GM18873 (cell line): ENCODE measurements at regions not wholly inside any gene's neighbourhood (a gene's known extent, or its start where the extent isn't known, plus 50 kb on each side); places are given as distances from the start of the nearest gene placed in this dataset.

ENCODE experiments used
- ATAC-seq: cut with Tn5 transposase; IDR thresholded peaks from one replicate; pipeline ENCODE4 v1.9.1; 2021; ENCODE audit warnings: mild to moderate bottlenecking, moderate library complexity, moderate number of reproducible peaks; ENCODE audit not compliant: unreplicated experiment, low FRiP score

DNA sequence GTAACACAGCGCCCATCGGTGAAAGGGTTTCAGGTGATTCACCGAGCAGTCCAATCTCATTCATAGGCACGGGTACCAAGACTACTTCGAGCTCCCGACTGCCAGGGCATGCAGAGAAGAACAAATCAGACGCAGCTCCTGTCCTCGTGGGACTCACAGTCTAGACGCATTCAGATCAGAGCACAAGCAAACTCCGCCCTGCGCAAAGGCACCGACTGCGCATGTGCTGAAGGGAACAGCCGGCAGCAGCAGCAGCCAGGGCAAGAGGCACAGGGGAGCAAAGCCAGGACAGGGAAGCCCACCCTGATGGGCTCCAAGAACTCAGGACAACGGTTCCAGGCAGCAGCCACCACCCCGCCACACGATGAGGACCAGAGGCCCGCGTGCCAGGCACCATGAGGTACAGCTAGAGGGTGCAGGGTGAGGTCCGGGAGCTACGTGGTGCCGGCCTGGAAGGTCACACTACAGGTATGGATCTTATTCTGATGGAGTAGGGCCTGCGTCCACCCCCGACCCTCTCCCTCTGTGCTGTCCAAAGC is 315.7 kb downstream of the FOXL1 start:
- no peak for ATAC-seq

DNA sequence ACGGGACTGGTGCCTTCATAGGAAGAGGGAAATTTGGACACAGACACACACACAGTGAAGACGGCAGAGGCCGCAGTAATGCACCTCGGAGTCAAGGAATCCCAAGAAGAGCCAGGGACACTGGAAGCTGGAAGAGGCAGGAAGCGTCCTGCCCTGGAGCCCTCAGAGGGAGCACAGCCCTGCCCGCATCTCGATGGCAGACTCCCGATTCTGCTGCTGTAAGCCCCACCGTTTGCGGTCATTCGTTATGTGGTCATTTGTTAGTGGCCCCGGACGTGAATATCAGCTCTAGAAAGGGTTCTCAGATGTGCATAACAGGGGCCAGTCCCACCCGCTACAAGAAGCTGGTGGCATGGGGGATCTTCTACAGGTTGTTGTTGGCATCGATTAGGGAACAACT is 316.6 kb downstream of the FOXL1 start:
- ATAC-seq: no peak

DNA sequence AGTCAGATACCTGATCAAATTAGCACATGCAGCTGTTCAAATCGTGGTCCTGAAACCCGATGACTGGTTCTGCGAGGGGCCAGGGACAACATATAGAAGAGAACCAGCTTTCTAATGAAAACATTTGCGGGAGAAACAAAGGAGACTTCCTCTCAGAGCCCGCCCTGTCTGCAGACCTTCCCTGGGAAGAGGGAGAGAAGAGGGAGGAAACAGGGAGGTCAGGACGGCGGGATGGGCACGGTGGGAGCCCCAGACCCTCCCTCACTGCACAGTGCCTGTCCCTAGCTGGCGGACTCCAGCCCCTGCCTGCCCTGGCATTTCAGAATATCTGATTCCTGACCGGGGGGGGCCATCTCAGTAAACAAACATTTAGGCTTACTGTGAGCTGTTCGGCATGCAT is 317.3 kb downstream of the FOXL1 start:
- ATAC-seq: no peak

DNA sequence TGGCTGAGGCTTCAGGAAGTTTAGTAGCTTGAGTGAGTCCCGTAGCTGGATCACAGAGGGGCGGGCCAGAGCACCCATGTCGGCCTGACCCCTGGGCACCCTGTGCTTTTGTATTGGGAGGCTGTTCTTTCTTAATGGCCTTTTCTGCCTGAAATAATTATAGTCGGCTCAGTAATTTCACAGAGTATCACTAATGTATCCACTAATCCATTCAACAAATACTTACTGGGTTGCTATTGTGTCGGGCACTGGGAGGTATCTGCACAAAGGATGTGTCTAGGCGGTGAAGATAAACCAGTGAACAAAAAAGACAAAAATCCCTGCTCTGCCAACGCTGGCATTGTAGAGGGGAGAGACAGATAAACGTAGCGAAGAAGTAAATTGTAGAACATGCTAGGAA is 318.6 kb downstream of the FOXL1 start:
- no peak for ATAC-seq

DNA sequence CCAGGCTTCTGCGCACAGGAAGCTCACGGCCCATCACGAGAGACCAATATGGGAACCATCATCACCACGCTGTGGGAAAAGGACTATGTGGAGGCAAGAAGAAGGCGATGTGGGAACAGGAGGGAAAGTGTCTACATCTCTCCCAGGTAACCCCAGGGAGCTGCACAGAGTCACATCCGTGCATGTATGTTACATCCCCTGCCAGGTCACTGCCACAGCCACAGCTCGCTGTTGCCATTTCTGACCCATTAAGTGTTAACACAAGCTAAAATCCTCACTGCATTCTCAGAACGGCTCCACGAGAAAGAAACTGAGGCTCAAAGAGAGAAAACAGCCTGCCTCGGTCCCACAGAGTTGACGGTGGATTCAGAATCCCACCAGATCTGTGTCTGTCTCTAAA is 319.1 kb downstream of the FOXL1 start:
- ATAC-seq: no peak

DNA sequence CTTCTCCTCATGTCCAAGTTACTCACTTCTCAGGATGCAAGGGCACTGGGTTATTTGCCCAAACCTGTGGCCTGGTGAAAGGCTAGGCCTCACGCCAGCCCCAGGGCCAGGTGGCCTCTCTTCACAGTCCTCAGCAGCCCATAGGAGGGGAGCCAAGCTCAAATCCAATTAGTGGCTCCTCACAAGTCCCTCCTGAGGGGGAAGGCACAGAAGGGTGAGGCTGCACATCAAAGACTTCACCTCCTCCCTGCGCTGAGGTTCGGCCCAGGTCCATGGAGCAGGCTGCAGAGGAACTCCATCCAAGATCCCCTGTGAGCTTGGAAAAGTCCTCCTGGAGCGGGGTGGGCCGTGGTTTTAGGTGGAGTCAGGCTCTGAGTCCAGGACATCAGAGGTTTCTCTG is 320.0 kb downstream of the FOXL1 start:
- ATAC-seq: no peak

DNA sequence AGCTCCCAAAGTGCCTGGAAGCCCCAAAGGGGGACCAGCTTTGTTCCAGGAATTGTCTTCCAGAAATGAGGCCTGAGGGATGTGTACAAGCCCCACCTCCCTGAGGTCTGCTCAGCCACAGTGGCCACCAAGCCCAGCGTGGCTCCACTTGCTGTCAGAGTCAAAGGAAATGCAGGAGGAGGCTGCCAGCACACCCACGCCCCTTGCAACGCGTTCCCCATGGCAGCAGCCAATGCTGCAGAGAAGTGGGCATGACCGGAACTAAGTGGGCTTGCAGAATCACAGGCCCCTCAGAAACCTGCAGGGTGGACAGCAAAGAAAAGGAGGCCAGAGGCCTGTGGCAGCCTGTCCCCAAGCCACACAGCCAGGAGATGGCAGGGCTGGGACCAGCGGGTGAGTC is 320.8 kb downstream of the FOXL1 start:
- no peak for ATAC-seq

DNA sequence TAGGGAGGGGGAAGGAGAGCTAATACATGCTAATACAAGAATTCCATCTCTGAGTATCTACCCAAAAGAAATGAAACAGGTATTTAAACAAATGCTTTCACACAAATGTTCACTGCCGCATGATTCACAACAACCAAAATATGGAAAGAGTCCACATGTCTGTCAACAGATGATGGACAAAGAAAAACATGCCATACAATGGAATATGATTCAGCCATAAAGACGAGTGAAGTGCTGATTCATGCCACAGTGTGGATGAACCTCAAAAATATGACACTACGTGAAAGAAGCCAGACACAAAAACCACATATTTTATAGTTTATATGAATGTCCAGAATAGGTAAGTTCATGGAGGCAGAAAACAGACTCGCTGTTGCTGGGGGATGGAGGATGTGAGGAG is 321.4 kb downstream of the FOXL1 start:
- no peak for ATAC-seq

DNA sequence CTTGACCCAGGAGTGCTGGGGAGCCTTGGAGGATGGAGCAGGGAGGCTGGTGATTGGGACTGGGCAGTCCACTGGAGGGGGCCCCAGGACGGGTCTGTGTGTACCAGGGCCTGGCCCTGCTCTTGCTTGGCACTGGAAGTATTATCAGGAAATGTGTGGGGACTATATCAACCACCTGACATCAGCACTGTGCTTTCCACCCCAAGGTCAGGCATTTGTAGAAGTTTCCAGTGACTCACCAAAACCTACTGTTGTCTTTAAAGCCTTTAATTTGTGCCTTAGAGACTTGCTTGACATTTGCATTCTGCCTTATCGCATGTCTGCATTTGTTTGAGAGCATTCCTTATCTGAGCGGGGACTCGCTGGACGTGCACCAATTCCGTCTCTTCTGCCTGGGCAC is 323.1 kb downstream of the FOXL1 start:
- no peak for ATAC-seq

DNA sequence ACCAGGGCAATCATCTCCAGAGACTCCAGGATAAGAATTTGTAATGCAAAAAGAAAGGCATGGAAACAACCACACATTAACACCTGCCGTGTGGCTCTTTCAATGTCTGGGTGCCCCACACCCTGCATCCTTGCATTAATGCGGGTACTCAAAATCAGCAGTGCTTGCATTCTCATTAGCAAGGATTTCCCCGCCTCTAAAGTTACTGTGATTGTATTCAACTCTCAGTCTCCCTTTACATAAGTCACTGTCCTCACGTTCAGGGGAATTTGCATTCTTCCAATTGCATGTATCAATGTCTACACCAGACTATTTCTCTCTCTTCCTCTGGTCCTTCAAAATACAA is 324.3 kb downstream of the FOXL1 start:
- ATAC-seq: no peak

DNA sequence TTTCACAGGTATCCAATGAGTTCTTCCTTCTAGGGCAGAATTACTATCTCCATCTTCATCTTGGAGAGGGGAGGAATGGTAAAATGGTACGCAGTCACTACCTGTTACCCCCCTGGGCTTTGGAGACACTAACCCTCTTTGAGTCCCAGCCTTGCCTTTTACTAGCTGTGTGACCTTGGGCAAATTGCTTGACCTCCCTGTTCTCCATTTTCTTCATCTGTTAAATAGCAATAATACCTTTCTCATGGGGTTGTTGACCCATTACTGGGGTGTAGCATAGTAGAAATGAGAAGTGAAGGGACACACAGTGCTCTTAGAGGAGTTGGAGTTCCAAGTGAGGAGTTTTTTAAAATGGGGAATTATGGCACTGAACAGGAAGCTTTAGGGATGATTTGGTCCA is 324.7 kb downstream of the FOXL1 start:
- no peak for ATAC-seq

DNA sequence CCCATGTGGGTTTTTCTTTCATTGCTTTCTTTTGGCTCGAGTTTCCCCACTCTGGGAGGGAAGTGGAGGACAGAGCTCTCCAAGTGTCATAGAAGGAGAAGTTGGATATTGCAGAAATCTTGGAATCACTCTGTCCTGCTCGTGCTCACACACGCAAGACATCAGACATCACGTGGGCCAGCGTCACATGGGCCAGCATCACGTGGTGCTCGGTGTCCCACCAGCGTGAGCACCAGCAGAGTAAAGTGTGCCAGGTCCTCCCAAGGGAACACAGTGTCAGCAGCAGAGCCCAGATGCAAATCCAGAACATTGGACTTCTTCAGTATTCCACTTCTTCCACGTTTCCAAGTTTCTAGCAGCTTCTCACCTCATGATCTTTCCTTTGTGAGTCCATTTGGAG is 327.0 kb downstream of the FOXL1 start:
- no peak for ATAC-seq

DNA sequence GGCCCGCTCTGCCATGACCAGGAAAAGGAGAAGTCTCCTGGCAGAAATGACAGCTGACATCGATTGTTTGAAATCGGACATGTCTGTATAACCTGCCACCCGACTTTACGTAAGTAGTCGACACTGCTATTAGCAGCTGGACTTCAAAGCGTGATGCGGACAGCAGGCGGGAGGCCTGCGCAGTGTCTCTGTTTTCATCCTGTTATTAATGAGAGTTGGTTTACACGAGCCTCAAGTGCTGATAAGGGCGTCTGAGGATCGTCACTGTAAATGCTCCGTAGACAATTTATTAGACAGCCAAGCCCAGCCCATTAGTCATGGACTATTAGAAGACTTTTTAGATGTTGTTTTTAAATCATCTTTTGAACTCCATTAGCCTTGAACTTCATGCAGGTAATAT is 328.3 kb downstream of the FOXL1 start:
- no peak for ATAC-seq

DNA sequence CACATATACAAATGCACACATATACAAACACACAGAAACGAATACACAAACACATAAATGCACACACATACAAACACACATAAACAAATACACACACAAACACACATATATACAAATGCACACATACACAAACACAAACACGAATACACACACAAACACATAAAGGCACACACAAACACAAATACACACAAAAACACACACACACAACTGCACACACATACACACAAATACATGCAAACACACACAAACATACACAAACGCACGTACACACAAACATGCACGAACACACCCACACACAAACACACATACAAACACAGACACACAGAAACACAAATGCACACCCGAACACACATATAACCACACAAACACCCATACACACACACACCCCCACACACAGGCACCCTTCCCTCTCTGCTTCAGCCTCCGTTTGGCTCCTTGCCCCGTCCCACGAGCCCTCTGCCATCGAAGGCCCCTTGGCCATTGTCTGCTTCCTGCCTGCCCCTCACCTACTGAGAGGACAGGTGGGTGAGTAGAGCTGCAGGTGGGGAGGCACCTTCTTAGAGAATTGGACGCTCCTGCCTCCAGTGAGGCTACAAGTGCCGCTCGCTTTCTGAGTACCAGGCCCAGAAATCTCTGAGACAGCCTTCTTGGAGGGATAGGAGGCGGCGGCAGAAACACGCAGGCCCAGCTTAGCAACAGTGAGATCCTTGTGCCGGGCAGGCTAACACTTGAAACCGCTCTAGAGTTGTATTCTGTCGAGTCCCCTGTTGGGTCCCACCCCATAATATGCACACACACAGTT is 331.2 kb downstream of the FOXL1 start:
- ATAC-seq: no peak

DNA sequence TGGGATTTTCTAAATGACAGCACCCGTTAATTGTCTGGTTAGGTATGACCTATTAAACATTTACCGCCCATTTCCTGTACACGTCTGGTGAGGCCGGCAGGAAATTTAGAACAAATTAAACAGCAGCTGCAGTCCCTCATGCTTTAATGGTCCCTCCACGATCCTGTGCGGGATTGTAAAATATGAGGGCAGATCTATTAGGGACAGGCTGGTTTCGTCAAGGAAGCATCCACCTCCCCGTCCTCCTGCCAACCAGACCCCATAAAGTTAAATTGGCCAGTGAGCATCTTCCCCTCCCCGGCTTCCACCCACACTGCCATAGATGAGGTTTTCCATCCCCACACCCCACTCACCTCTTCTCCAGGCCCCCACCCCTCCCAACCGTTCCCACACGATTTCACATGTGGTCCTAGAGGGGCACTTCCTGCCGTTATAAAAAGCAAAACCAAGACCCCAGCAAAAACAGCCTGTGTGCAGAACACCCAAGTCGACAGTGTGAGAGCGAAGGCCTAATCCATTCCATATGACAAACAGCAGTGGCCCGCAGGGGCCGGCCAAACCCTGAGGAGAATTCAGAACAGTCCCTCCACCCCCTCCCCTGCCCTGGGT is 331.9 kb downstream of the FOXL1 start:
- ATAC-seq: no peak

DNA sequence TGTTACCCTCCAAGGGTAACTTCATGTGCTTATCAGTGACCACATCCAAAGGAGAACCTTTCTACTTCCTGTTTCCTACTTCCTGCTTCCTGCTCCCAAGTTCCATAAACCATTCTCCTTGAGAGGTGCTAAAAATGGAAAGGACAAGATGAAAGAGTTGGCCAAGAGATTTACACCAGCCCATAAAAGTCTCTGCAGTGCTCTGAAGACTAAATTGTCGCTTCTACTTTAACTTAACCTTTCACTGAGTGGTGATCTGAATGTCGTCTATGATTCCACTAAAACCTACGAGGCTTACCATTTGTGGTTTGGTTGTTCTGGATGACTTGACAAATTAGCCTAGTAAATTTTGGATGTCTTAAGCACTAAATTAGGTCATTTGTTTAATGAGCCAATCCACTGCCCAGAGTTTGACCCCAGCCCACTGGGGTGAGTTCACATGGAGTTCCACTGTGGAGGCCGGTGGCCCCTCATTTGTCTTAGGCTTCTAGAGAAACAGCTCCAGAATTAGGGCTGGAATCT is 333.1 kb downstream of the FOXL1 start:
- no peak for ATAC-seq

DNA sequence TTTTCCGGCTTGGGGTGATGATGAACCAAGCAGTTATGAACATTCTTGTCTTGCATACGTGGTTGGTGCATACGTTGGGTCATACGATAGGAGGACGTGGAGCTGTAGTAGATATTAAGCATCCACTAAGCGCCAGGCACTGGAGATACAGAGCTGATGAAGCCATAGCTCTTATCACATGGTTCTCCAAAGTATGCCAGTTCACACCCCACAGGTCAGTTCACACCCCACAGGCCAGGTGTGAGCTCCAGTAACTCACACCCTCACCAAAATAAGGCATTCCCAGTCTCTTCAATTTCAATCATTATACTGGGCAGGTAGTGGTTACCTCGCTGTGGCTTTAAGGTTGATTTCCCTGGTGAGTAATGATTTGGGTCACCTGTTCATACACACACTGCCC is 335.5 kb downstream of the FOXL1 start:
- ATAC-seq: no peak

DNA sequence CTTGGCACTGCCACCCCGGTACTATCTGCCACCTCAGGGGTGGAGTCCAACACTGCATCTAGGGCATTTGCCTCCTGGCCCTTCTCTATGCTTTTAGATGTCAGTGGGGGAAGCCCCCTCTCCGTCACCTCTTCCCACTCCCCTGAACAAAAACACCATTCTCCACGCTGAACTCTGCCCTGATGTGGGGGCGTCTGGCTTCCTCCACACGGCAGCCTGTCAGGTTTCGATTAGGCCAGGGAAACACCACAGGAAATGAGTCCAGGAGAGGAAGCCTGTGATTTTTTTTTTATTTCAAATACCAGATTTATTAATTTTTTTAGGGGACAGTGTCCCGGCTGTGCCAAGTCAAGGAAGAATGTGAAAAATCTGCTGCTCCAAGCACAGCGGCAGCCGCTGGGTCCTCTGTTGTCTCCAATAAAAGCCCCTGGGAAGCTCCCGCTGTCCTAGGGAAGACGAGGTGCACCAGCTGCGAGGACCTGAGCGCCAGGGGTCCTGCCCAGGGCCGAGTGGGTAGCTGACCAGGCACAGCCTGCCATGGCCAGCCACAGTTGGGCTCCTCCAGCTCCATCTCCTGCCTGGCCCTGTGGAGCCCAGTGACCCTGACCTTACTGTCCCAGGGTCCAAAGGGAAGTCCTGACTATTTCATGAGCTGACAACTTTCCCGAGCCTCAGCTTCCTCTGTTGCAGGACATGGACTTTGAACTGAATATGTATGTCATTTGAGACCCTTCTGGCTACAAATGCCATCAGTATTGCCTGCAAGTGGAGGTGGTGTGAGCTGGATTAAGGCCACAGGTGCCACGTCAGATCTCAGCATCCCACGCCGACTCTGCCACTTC is 336.7 kb downstream of the FOXL1 start:
- ATAC-seq: no peak

DNA sequence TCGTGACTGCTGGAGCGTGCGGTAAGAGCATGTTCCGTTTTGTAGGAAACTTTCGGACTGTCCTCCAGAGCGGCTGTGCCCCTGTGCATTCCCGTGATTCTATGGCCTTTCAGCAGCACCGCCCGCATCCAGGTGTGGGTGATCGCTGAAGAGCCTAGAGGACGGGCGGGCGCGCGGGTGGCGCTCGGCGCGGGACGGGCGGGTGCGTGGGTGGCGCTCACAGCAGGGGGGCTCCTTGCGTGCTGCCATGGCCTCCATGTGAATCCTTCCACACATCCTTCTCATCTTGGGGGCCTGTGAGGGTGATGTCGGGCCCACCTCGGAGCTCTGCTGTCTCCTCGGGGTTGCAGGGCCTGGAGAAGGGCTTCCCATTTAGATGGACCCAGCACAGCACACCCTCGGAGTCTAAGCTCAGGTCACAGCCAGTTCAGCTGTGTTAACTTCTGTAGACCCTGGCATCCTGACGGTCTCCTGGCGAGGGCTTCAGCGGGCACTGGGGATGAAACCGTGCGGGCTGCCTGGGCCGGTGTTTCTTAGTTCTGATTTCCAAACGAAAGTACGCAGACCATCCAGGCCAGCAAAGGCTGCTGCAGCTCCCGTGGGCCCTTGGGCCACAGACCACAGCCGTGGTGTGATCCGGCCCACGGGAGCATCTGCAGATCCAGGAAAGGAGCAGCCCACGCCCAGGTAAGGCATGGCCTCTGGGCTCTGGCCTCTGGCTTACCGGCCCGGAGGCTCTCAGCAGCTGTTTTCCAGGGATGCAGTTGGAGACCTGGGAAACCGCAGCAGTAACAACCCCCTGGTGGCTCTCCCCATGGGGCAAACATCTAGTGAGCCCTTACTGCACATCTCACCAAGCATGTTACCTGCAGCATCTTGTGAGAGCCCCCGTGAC is 339.4 kb downstream of the FOXL1 start:
- ATAC-seq: no peak

DNA sequence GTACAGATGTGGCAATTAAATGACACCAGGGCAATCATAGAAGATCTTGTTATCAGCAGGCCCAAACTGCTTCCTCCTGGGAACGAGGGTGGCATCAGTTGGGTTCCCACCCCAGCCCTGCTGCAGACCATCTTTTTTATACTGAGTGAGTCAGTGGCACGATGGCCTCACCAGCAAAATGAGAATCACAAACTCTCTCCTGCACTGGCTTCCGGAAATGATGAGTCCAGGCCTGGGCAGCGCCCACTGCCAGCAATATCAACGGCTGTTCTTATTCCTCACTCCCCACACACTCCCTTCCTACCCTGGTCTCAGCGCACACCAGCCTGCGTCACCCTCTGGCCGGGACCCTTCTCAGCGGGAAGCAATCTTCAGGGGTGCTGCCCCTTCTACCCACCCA is 340.3 kb downstream of the FOXL1 start:
- ATAC-seq: no peak
